Heart left ventricle (tissue), 13 donors: ENCODE measurements at regions not wholly inside any gene's neighbourhood (a gene's known extent, or its start where the extent isn't known, plus 50 kb on each side); places are given as distances from the start of the nearest gene placed in this dataset.

ENCODE experiments used
- POLR2A ChIP-seq, 2 donors: fragments of 450-650 bp; IDR thresholded peaks; one replicate each; pipeline ENCODE4 v1.6.1; 2017; ENCODE audit warnings: antibody characterized with exemption in 2 of 2, mild to moderate bottlenecking in 2 of 2, moderate library complexity in 2 of 2
- TF ChIP-seq, protein P1 (sequence below), 12 donors: fragments of 200-600 bp; sonication (generic) in 4 of 12; IDR thresholded peaks; one replicate each; pipeline versions ENCODE4 v1.5.0 to v1.8.0; 2018 to 2022; ENCODE audit warnings: antibody characterized with exemption in 12 of 12, mild to moderate bottlenecking in 5 of 12
- donor health status: ischemic (EF 13 %, LVEDD 7.1; RV severe dilation, severe dysfunction).
- donor health status: DM: no; HTN: yes; CAD: no.
- donor health status: DM: no; HTN: no; CAD: no.
- donor health status: ischemic (EF 25% LVEDD 6.9; RV normal size, moderate dysfunction).
- donor health status: ischemic (EF 25% LVEDD 5.7; RV mildly dilated, moderate dysfunction).
- donor health status: ischemic (EF 35%, LVEDD 5.7; RV mildly dilated, moderate dysfunction).
- donor health status: nonischemic (EF 11% LVEDD 7.7; RV severe dilation, severe dysfunction).
- donor health status: DM: yes; HTN: yes; CAD: no.
- donor health status: PGD.
- donor health status: ischemic (EF 29% LVEDD 5.4; RV normal size, mild dysfunction).
- donor health status: nonischemic (EF 23%, LVEDD 6.1; RV moderate dilation, normal function).

DNA sequence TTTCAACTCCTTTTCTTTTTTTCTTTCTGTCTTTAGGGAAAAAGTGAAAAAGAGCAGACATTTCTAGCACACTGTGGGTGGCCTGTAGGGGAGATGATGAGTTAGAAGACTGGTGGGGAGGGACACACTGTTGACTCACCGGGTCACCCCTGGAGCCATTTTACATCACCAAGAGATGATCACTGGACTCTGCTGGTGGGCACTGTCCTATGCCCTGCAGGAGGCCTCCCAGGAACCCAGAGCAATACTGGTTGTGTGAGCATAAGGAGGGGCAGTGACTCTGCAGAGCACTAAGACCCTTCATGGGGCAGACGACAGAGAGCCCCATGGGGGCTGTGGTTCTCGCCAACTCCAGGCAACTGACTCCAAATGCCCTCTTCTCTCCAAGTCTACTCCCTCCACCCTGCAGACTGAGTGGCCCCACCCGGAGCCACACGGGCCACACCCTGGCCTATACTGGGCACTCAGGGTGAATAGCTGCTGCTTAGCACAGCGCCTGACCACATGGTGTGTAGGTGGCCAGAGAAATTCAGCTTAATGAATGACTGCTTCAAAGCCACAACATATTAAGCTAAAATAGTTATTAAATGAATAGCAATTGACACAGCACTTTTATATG lies 177.5 kb downstream of the CDC5L start:
- TF ChIP-seq, protein P1, sequence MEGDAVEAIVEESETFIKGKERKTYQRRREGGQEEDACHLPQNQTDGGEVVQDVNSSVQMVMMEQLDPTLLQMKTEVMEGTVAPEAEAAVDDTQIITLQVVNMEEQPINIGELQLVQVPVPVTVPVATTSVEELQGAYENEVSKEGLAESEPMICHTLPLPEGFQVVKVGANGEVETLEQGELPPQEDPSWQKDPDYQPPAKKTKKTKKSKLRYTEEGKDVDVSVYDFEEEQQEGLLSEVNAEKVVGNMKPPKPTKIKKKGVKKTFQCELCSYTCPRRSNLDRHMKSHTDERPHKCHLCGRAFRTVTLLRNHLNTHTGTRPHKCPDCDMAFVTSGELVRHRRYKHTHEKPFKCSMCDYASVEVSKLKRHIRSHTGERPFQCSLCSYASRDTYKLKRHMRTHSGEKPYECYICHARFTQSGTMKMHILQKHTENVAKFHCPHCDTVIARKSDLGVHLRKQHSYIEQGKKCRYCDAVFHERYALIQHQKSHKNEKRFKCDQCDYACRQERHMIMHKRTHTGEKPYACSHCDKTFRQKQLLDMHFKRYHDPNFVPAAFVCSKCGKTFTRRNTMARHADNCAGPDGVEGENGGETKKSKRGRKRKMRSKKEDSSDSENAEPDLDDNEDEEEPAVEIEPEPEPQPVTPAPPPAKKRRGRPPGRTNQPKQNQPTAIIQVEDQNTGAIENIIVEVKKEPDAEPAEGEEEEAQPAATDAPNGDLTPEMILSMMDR (IDR thresholded peaks at IDR 0.05): no peak
- TF ChIP-seq POLR2A (IDR thresholded peaks at IDR 0.05): no peak
